GM06990 (cell line): ENCODE measurements at regions not wholly inside any gene's neighbourhood (a gene's known extent, or its start where the extent isn't known, plus 50 kb on each side); places are given as distances from the start of the nearest gene placed in this dataset.

Source experiments
- DNase-seq: peaks from one replicate; pipeline ENCODE4 v3.0.0-alpha.2; 2011; ENCODE audit not compliant: insufficient read length; ENCODE audit errors: extremely low read depth
- H3K27me3 ChIP-seq: replicated peaks from 2 replicates; pipeline ENCODE4 v1.6.0; 2011; ENCODE audit warnings: low read length; ENCODE audit not compliant: control insufficient read depth, insufficient read depth
- H3K36me3 ChIP-seq: 2 replicates; pipeline ENCODE4 v1.5.1; 2011; ENCODE audit warnings: low read length; ENCODE audit not compliant: control insufficient read depth, insufficient read depth
- H3K4me3 ChIP-seq: replicated peaks from 2 replicates; pipeline ENCODE4 v1.5.1; 2011; ENCODE audit warnings: low read depth, mild to moderate bottlenecking, control low read depth, low read length
- TF ChIP-seq, protein P1 (sequence below): IDR thresholded peaks from 2 replicates; pipeline ENCODE4 v1.5.1; 2011; ENCODE audit warnings: low read length, control low read depth, mild to moderate bottlenecking, inconsistent platforms; ENCODE audit not compliant: insufficient read depth, poor library complexity, severe bottlenecking

DNA sequence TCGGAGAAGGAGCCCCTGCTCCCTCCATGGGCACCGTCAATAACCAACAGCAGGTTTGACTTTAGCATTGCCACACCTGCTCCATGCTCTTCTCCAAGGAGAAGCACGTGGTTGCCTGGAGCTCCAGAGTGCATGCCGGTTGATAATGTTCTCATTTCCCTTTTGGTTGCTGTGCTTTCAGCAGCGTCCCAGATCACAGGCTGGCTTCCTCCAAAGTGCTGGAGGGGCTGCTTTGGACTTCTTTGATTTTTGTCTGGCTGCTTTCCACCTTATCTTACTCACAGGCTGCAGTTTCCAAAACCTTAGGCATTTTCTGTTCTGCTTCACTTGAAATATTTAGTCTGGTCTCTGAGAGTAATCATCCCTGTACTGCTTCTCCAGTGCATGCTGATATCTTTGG is 123.8 kb upstream of the IRS2 start:
- H3K36me3 ChIP-seq, result no peaks in the 10 kb centered on the region
- no peak overlapping the region for H3K4me3 ChIP-seq
- no peaks in the 10 kb centered on the region for H3K27me3 ChIP-seq
- TF ChIP-seq, protein P1, sequence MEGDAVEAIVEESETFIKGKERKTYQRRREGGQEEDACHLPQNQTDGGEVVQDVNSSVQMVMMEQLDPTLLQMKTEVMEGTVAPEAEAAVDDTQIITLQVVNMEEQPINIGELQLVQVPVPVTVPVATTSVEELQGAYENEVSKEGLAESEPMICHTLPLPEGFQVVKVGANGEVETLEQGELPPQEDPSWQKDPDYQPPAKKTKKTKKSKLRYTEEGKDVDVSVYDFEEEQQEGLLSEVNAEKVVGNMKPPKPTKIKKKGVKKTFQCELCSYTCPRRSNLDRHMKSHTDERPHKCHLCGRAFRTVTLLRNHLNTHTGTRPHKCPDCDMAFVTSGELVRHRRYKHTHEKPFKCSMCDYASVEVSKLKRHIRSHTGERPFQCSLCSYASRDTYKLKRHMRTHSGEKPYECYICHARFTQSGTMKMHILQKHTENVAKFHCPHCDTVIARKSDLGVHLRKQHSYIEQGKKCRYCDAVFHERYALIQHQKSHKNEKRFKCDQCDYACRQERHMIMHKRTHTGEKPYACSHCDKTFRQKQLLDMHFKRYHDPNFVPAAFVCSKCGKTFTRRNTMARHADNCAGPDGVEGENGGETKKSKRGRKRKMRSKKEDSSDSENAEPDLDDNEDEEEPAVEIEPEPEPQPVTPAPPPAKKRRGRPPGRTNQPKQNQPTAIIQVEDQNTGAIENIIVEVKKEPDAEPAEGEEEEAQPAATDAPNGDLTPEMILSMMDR, result no peak
- DNase-seq, result no peak

DNA sequence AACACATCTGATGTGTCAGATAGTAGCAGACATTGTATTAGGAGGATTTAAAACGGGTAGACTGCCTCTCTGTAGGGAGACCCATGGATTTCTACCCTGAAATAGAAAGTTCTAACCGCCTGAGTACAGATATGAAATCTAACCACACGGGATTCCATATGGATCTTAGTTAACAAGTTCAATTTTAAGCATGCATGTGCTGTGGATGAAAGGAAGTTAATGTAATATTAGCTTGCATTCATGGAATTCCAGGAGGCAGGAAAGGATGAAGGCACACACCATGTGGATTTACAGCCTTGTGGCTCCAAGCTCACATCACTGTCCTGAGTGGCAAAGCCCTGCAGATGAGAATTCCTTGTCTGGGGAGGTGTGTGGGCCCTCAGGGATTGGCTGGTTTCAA is 120.6 kb upstream of the IRS2 start:
- Histone ChIP-seq H3K27me3 (no peaks in the 10 kb centered on the region), H3K36me3 (no peaks in the 10 kb centered on the region), H3K4me3 (no peak overlapping the region)
- TF ChIP-seq, protein P1, result no peak
- DNase-seq, result no peak

DNA sequence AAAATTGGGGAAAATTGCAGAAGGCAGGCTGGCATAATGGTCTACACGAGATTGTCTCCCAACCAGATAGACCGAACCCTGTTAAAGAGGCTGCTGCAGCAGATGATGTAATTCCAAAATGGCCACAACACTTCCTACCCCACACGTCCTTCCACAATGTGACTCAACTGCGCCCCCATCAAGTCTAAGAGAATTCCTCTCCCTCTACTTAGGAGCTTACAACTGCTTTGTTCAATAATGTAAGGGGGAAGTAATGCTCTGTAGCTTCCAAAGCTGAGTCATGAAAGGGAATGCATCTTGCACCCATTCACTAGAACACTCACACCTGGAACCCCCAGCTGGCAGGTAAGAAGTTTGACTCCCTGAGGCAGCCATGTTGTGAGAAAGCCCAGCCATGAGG is 117.8 kb upstream of the IRS2 start:
- no peak overlapping the region for H3K4me3 ChIP-seq
- no peak for DNase-seq
- TF ChIP-seq, protein P1, result no peak
- no peaks in the 10 kb centered on the region for H3K27me3 ChIP-seq
- H3K36me3 ChIP-seq, result no peaks in the 10 kb centered on the region

DNA sequence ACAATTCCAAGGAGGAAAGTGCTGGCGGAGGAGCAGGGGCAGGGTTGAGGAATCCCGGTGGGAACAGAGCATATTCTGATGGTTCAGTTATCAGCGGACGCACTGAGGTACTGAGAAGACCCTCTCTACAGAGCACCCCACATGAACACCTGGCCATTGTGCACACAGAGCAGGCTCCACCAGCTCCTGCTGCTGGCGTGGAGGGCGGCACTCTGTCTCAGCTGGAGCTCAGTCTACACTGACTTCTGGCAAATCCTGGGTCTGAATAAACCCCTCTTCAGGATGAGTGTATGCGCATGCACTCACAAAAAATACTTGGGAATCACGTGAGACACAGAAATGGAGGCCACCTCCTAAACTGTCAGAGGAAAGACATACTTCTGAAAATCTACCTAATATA is 114.4 kb upstream of the IRS2 start:
- Histone ChIP-seq H3K27me3 (no peaks in the 10 kb centered on the region), H3K4me3 (no peak overlapping the region), H3K36me3 (no peaks in the 10 kb centered on the region)
- TF ChIP-seq, protein P1, result no peak
- no peak for DNase-seq

DNA sequence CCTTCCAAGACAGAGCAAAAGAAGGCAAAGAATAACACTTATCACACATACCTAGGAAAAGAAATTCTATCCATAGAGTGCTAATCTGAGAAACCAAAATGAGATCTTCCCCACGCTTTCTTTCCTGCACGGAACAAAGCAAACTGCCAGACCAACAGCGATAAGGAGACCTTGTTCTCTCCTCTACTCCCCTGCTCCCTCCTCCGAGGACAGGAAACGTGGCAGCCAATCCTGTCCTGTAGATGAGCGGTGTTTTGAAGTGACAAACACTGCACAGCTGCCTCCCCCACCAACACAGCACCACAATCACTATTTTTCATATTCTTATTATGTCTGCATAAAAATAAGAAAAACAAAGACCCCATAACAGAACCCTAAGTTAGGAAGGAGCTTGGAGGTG is 113.9 kb upstream of the IRS2 start:
- Histone ChIP-seq H3K27me3 (no peaks in the 10 kb centered on the region), H3K36me3 (no peaks in the 10 kb centered on the region), H3K4me3 (no peak overlapping the region)
- DNase-seq, result no peak
- TF ChIP-seq, protein P1, result no peak

DNA sequence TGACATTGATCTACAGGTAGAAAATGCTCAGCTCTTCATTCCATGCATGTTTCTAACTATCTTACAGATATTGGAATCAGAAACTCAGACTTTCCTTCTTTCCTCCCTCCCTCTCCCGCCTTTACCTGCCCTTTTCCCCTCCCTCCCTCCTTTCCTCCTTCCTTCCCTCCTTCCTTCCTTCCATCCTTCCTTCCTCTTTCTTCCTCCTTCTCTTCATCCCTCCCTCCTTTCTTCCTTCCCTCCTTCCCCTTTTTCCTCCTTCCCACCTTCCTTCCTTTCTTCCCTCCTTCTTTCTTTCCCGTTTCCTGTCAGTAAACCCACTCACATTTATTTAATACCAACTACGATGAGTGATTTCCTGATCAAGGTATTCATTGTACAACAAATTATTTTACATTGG is 113.4 kb upstream of the IRS2 start:
- H3K36me3 ChIP-seq, result no peaks in the 10 kb centered on the region
- TF ChIP-seq, protein P1, result no peak
- no peak overlapping the region for H3K4me3 ChIP-seq
- H3K27me3 ChIP-seq, result no peaks in the 10 kb centered on the region
- no peak for DNase-seq
